ENCODE measurements at regions not wholly inside any gene's neighbourhood (a gene's known extent, or its start where the extent isn't known, plus 50 kb on each side); places are given as distances from the start of the nearest gene placed in this dataset.

DNA sequence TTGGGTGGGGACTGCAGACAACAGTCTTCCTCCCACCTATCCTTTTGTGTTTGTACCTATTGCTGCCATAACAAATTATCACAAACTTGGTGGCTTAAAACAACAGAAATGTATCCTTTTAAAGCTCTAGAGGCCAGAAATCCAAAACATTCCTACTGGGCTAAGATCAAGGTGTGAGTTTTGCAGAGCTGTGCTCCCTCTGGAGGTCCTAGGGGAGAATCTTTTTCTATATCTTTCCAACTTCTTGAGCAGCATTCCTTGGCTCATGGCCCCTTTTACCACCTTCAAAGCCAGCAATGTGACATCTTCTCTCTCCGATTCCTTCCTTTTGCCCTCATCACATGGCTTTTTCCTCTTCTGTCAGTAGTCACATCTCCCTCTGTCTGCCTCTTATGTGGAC is 190.6 kb downstream of the TTC8 start:
- DNase-seq (ENCODE audit: low spot score): no peak

DNA sequence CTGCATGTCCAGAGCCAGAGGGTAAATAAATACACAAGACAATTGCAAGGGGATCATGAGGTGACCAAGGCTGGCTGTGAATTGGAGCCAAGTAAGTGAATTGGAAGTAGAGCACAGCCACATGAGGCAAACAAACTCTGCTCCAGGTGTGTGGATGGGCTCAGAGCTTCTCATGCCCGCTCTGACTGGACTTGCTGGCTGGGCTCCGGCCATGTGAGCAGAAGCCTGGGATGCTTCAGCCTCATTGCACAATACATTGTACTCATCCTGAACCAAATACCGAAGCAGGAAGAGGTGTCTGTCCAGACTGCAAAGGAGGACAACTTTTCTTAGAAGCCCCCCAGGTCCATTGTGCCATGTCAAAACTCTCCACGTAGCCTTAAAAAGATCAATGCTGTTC is 193.0 kb downstream of the TTC8 start:
- DNase-seq (ENCODE audit: low spot score): no peak

DNA sequence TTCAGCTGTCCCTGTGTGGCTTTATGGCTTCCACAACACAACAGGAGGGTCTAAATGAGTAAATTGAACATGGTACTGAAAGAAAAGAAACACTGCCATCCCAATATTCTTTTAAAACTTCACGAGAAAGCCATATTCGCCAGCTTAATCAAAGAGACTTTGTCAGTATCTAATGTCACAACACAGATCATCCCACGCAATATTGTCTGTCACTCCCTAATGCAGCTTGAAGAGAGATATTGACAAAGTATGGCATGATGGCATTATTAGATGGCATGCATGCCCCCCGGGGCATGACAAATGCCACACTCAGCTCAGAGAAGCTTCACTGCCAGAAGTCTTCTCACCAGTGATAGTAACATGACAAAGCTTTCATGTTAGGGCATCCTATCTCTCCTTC is 197.8 kb downstream of the TTC8 start:
- no peak for DNase-seq (ENCODE audit: low spot score)

DNA sequence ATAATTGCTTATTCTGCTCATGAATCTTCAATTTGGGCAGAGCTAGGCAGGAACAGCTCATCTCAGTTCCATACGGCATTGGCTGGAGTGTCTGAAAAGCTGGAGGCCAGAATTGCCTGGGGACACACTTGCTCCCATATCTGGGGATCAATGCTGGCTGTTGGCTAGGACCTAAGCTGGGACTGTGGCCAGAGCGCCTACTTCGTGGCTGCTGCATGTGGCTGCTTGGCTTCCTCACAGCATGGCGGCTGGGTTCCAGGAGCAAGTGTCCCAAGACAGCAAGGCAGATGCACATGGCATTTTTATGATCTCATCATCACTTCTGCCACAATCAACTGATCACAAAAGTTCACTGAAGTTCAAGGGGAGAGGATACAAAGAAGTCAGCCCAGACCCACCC is 200.2 kb downstream of the TTC8 start:
- no peak for DNase-seq (ENCODE audit: low spot score)

DNA sequence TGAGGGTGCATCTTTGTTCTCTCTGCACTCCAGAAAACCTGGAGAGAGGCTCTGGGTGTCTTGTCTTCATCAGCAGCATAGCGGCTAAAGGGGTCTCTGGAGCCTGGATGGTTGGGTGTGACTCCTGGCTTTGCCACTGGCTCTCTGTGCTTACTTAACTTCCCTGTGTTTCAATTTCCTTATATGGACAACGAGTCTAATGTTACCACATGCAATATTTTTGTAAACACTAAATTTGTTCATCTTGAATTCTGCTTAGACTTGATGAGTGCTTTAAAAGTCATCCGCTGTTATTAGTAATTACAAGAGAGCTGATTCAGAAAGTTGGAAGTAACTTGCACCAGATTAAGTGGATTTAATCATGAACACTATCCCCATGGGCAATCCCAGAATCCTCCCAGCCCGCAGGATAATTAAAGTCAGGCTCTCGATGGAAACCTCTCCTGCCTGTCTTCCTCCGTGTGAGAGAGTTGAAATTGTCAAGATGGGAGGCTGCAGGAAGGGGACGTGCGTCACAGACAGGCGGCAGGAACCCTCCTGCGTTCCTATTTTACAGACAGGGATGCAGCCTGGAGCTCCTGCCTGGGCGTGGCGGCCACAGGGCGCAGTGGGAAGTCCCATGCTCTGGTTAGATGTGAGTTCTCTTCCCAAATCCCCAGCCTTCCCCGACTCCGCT is 201.2 kb downstream of the TTC8 start:
- DNase-seq (ENCODE audit: low spot score): peak; percentile 24

DNA sequence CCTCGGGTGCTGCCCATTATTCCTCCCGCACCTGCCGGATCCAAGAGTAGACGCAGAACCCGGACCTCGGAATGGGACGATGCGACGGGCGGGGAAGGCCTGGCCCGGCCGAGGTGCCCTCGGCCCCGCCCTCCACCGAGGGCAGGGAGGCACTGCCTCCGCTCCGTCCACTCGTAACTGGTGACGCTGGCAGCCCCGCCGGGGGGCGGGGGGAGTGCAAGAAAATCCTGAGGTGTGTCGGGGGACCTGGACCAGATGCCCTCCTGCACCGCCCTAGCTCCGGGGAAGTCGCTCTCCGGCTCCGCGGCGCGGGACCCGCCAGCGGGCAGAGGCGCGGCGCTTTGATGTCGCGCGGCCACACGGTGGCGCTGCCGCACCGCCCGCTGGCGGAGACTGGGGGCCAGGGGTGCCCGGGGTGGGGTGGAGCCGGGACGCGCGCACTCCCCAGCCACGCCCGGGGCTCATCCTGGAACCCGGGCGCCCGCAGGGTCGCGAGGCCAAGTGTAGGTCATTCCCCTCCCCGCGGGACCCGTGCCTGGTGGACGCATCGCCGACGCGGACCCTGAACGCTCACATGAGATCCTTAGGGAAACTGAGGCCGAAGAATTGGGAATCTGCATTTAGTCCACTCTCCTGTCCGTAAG is 202.8 kb downstream of the TTC8 start:
- DNase-seq (ENCODE audit: low spot score): peak; percentile 61

DNA sequence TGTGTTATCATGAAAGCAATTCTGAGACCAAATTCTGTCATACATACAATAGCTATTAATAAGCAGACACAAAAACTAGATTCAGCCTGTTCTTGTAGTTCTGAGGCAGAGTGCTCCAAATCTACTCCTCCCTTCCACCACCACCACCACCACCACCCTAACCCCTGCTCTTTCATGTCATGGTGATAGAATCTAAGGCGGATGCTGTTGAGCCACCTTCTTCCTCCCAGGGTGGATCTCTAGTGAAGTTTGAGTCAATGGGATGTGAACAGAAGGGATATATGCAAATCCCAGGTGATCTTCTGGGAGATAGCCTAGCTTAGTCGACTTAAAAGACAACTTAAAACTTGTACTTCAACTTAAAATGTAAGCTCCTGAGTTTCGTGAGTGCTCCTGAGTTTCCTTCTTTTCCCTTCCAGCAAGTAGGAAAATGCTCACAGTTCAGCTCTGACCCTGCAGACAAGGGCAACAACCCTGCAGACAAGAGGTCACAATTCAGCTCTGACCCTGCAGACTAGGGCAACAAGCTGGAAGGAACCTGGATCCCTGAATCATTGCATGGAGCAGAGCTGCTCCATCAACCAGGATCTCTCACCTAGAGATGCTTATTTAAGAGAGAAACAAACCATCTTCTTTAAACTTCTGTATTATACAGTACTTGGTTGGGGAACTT is 204.1 kb downstream of the TTC8 start:
- no peak for DNase-seq (ENCODE audit: low spot score)

DNA sequence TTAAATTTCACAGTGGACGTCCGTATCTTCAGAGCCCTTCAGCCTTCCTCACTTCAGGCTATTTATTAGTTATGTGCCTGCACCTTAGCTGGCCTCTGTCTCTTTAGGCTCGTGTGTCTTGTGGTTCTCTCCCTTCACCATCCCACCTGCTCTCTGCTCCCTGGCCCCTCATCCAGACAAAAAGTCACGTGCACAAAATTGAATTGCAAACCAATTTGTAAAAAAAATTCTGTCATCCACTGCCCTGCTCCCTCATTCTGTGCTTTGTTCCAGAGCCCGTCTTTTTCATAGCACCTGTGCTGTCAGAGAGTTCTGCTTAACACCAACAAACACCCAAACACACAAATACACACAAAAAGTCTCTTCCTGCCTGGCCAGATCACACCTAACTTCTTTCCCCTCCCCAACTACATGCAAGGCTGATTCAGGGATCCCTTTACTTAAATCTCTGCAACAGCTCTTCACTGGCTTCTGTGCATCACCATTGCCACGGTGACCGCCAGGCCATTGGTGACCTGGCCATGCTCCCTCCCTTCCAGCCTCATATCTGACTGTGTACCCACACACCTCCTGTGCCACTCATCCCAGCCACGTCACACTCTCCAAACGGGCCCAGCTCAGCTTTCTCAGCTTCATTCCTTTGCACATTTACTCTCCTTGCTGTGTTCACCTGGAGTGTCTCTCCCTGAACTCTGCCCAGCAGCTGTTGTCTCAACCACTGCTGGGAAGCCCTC is 205.7 kb downstream of the TTC8 start:
- DNase-seq (ENCODE audit: low spot score): no peak

DNA sequence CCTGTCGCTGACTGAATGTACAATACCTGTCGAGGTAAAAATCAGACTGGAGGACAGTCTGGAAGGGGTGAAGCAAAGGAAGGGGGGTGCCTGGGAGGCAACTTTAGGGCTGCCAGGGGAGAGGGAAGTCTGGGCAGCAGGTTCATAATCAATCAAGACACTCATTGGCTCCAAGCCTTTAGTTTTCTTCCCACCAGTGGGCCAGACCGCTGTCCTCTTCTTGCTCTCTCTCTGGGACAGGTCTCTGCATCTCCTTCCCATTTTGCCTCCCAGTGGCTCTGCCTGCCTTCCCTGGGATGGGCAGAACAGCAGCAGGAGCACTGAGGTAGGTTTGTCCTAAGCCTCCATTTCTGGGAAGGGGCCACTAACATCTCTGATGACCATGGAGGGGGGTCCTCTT is 206.5 kb downstream of the TTC8 start:
- DNase-seq (ENCODE audit: low spot score): no peak

DNA sequence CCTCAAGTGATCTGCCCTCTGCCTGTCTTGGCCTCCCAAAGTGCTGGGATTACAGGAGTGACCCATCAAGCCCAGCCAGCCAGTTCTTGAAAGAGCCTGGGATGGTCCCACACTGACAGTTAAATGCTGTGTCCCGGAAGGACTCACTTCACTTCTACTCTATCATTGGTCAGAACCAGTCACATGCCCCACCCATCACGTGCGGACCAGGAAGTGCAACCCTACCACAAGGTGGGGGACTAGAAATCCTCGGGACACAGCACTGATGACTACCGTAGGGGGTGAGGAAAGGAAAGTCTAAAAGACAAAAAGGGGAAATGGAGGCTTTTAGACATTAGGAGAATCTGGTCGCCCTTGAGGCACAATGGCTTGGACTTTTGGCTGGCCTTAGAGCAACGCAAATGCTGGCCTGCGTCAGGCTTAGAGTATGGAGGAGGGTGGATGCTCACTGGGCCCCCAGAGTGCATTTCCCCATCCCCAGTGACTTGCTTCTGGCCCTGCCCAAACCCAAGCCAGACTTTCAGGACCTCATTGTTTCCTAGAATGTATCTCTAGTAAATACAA is 207.7 kb downstream of the TTC8 start:
- no peak for DNase-seq (ENCODE audit: low spot score)

DNA sequence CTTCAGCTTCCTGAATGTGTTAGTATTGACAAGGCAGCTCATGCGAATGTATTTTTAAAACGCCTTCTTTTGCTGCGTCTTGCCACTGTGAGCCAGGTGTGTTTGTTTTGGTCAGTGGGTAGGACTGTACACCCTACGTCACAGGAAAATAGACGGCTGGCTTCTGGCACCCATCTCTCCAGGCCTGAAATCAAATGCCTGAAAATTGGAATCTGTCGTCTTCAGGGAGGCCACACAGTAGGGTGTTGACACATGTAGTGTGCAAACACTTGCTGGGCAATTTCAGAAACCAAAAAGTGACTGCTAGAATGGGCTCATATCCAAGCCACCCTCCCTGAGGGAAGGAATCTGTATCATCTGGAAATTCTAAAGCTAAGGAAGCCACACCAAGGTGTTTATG is 209.3 kb downstream of the TTC8 start:
- no peak for DNase-seq (ENCODE audit: low spot score)

DNA sequence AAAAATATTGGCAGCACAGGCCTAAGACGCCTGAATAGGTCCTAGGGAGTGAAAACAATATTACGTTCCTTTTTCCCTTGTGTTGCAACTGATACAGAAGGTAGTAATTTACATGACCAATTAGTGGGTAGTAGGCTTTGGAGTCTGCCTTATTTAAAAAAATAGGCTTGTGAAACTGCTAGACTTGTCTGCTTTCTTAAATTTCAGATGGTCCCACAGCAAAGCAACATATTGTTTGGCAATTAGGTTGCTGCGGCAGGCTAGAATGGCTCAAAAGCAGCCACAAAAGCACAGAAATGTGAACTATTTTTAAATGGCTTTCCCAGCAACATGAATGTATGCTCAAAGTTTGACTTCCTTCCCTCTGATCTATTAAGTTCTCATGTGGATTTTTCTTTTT is 211.9 kb downstream of the TTC8 start:
- DNase-seq (ENCODE audit: low spot score): no peak

DNA sequence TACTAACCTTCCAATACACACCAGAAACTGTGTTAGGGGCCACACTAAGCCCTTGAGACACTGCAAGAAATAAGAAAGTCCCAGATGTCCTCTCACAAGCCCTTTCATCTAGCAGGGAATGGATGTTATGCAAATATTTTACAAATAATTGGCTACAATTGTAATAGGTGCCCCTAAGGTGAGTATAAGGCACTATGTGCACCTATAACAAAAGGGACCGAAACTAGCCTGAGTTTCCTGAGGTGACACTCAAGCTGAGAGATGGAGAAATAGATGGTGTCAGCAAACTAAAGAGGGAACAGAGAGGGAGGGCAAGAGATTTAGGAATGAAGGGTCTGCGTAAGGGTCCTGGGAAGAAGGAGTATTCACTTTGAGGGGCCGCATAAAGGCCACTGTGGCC is 212.6 kb downstream of the TTC8 start:
- DNase-seq (ENCODE audit: low spot score): no peak

DNA sequence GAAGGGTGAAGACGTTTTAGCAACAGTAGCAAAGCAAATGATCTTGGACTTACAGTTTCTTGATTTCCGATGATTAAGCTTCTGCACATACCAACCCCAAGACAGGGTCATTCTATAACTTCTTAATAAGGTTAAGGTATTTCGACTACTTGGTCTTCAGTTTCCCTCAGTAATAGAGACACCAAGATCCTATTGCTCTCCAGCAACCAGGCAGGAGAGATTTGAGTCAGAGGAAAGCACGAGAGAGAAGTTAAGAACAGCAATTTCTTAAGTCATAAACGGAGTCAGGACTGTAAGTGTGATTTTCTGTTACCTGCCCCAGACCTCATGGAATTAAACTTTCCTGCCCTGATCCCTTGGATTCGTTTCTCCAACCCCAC is 215.6 kb downstream of the TTC8 start:
- DNase-seq (ENCODE audit: low spot score): no peak

DNA sequence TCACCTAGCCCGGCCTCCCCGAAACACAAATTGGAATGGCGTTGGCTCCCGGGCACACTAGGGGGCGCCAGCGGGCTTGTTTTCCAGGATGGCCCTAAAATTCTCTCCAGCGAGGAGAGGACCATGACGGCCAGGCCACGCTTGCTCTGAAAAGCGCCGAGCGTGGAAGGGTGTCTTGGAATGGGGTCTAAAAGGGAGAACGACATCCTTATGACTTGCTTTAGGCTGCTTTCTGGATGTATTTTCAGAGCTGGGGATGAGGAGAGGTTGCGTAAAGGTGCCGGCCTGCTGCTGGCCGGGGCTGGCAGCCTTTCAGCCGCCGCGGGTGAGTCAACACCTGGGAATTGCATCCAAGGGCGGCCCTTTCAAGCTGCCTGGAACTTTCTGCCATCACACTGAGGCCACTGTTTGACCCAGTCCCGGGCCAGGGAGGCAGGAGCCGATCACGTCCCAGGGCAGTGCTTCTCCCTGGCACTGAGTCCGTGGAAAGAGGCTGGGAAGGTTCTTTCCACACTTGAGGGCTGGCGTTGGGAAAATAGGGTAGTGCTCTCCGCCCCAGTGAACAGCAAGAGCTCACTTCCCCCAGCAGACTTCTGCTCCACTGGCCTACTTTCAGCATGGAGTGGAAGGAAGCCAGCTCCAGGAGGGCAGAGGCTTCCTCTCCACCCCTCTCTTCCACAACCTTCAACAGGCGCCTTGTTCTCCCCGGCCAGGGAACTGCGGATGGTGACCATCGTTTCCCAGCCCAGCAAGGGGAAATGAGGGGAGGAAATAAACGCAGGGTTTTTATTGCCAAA is 216.2 kb downstream of the TTC8 start:
- DNase-seq (ENCODE audit: low spot score): peak; percentile 94

DNA sequence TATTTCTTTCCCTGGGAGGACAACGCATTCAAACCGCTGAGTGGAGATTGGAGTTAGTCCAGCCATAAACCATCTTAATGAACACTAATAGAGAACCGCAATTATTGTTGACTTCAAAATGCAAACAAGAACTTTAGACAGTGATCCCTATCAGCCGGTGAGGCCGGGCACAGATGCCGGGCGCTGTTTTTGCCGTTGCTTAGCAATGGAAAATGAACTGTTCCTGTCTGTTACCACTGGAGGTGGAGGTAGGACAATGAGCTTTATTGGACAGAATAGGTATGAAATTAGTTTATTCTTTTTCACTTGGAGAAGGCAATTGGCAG is 216.8 kb downstream of the TTC8 start:
- DNase-seq (ENCODE audit: low spot score): no peak

DNA sequence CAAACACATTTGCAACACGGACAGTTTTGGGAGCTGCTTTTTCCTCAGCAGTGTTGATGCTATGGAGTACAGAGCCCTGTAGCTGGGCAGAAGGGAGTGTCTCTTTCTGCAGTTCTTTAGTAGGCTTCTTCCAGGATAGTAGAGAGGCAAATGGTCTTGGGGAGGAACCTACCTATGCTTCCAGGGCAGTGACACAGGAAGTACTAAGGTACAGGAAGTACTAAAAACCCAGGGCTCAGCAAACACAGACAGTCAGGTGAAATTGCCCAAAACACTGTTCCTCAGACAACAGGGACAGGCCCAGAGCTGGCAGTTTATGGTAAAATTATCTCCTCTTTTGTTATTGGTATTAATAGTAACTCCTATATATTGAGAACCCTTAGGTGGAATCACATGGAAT is 217.6 kb downstream of the TTC8 start:
- DNase-seq (ENCODE audit: low spot score): no peak

DNA sequence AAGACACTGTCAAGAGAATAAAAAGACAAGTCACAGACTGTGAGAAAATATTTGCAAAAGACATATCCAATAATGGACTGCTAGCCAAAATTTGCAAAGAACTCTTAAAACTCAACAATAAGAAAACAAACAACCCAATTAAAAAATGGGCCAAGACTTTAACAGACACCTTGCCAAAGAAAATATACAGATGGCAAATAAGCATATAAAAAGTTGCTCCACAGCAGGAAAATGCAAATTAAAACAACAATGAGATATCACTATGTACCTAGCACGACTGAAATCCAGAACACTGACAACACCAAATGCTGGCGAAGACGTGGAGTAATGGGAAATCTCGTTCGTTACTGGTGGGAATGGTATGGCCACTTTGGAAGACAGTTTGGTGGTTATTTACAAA is 228.9 kb downstream of the TTC8 start:
- no peak for DNase-seq (ENCODE audit: low spot score)

DNA sequence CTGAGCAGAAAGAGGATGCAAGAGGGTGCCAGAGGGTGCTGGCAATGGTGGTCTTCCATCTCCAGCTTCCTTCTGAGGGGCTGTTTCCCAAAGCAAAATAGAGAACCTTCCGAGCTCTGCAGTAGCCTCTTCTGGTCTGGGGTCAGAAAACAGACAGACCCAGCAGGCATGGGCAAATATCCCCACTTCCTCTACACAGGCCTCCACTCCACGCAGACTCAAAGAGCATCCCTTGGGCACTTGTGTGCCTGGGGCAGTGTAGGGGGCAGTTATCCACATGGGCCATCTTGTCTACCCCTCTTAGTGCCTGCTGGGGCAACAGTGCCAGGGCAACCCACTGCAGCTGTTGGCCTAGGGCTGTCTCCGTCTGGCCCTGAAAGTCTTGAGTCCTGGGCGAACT is 231.9 kb downstream of the TTC8 start:
- no peak for DNase-seq (ENCODE audit: low spot score)

DNA sequence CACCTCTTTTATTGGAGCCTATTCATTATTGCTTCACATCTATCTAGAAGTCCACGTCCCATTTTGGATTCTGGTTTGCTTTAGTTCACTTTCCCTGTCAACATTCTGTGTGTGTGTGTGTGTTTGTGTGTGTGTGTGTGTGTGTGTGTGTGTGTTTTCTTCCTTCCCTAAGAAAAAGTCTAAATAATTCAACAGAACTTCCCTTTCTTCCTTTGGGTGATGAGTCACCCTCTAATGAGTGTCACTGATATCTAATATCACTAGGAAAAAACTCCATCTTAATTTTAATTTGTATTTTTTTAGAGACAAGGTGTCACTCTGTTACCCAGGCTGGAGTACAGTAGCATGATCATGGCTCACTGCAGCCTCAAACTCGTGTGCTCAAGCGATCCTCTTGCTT is 234.2 kb downstream of the TTC8 start:
- DNase-seq (ENCODE audit: low spot score): no peak

DNA sequence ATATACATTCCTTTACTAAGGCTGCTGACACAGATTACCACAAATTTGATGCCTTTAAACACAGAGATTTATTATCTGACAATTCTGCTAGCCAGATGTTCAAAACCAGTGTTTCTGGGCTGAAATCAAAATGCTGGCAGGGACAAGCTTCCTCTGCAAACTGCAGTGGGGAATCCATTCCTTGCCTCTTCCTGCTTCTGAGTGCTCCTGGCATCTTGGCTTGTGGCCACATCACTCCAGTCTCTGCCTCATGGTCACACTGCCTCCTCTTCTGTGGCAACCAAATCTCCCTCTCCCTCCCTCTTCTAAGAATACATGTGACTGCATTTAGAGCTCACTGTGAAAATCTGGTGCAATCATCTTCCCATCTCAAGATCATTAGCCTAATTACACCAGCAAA is 235.7 kb downstream of the TTC8 start:
- DNase-seq (ENCODE audit: low spot score): no peak

DNA sequence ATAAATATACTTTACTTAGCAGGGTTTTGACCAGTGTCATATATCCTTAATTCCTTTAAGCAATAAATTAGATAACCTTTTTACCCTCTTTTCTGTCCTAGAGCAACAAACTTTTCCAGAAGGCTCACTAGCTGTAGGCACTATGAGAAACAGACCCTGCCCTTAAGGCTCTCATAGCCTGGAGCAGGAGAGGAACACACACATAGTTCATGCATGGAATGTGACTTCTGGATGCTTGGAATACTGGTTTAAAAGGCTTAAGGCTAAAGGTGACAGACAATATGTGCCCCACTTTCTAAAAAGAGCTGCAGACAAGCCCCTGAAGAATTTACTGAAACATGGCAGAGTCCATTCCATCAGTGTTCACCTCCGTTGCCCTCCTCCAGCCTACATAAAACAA is 237.2 kb downstream of the TTC8 start:
- DNase-seq (ENCODE audit: low spot score): no peak
